GM21390 (cell line): ENCODE measurements at regions not wholly inside any gene's neighbourhood (a gene's known extent, or its start where the extent isn't known, plus 50 kb on each side); places are given as distances from the start of the nearest gene placed in this dataset.

Experiments
- ATAC-seq: cut with Tn5 transposase; IDR thresholded peaks from one replicate; pipeline ENCODE4 v1.9.1; 2021; ENCODE audit not compliant: unreplicated experiment

- no peak for ATAC-seq
Observed at GRCh38 chr4:132245319-132245718, 903.8 kb upstream of the PCDH10 start.

GRCh38 chr4:132264176-132264575 lies 884.9 kb upstream of the PCDH10 start:
- ATAC-seq: no peak

- no peak for ATAC-seq
Observed at GRCh38 chr4:132266374-132266773, 882.7 kb upstream of the PCDH10 start.

- no peak for ATAC-seq
Observed at GRCh38 chr4:132267321-132267720, 881.8 kb upstream of the PCDH10 start.

- no peak for ATAC-seq
Observed at GRCh38 chr4:132269303-132269990, 879.6 kb upstream of the PCDH10 start.

GRCh38 chr4:132275583-132276121 lies 873.4 kb upstream of the PCDH10 start:
- no peak for ATAC-seq

- ATAC-seq: no peak
Observed at GRCh38 chr4:132276185-132276584, 872.9 kb upstream of the PCDH10 start.

GRCh38 chr4:132276989-132277388 lies 872.1 kb upstream of the PCDH10 start:
- ATAC-seq: no peak

GRCh38 chr4:132281733-132282132 lies 867.4 kb upstream of the PCDH10 start:
- no peak for ATAC-seq

- no peak for ATAC-seq
Observed at GRCh38 chr4:132284910-132285426, 864.1 kb upstream of the PCDH10 start.

GRCh38 chr4:132297346-132297745 lies 851.7 kb upstream of the PCDH10 start:
- no peak for ATAC-seq

- ATAC-seq: no peak
Observed at GRCh38 chr4:132299841-132300240, 849.3 kb upstream of the PCDH10 start.

GRCh38 chr4:132312521-132312920 lies 836.6 kb upstream of the PCDH10 start:
- ATAC-seq: no peak

- ATAC-seq: no peak
Observed at GRCh38 chr4:132313852-132314251, 835.2 kb upstream of the PCDH10 start.

GRCh38 chr4:132316738-132317137 lies 832.4 kb upstream of the PCDH10 start:
- ATAC-seq: no peak

- no peak for ATAC-seq
Observed at GRCh38 chr4:132317923-132318322, 831.2 kb upstream of the PCDH10 start.

- ATAC-seq: no peak
Observed at GRCh38 chr4:132328761-132329160, 820.3 kb upstream of the PCDH10 start.

GRCh38 chr4:132330994-132331393 lies 818.1 kb upstream of the PCDH10 start:
- ATAC-seq: no peak

GRCh38 chr4:132332932-132333723 lies 816.0 kb upstream of the PCDH10 start:
- ATAC-seq: no peak

GRCh38 chr4:132333724-132334047 lies 815.4 kb upstream of the PCDH10 start:
- no peak for ATAC-seq

- ATAC-seq: no peak
Observed at GRCh38 chr4:132334081-132334480, 815.0 kb upstream of the PCDH10 start.
